ENCODE measurements at regions not wholly inside any gene's neighbourhood (a gene's known extent, or its start where the extent isn't known, plus 50 kb on each side); places are given as distances from the start of the nearest gene placed in this dataset.

DNA sequence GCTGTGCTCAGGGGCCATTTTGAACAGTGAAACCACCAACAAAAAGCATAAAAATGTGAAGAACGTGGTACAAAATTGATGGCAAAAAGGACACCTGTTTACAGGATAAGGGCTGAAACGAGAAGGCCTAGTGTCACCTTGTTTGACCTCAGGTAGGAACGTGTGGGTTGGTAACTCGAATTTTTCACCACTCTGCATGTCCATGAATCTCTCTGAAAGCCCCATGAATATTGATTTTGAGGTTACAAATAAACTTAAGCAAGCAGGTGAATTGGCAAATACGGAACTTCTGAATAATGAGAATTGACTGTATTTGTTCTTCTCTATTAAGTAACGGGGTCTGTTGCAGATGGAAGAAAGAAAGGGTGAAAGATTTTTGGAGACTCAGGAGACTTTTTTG is 59.6 kb upstream of the EDN1 start:
- Histone ChIP-seq H3K4me2 (ENCODE audit: extremely low read depth, insufficient read depth, low read length) (no peak overlapping the region), H3K27ac (ENCODE audit: insufficient read depth, low read length) (no peak overlapping the region), H3K4me1 (ENCODE audit: control insufficient read depth, extremely low read depth, insufficient read depth, low read length) (peaks cover 6% of the 10 kb centered on the region), H3K27me3 (ENCODE audit: control insufficient read depth, insufficient read depth, low read length) (no peaks in the 10 kb centered on the region), H2AFZ (ENCODE audit: low read length) (no peak overlapping the region), H3K4me3 (replicated peaks in 1 of 4; ENCODE audit: control extremely low read depth in 1 of 4, insufficient read depth in 1 of 4, low read depth in 3 of 4, low read length in 4 of 4) (no peak overlapping the region), H4K20me1 (ENCODE audit: control insufficient read depth, extremely low read depth, insufficient read depth, low read length) (no peaks in the 10 kb centered on the region), H3K79me2 (ENCODE audit: control insufficient read depth, insufficient read depth, low read length) (no peaks in the 10 kb centered on the region), H3K36me3 (ENCODE audit: control insufficient read depth, insufficient read depth, low read length) (no peaks in the 10 kb centered on the region), H3K9me3 (ENCODE audit: control insufficient read depth, insufficient read depth, low read depth, low read length) (no peaks in the 10 kb centered on the region), H3K9ac (ENCODE audit: insufficient read depth, low read length) (no peak overlapping the region)
- no peak for DNase-seq (ENCODE audit: low read depth in 2 of 2)
- TF ChIP-seq EZH2 (IDR thresholded peaks at IDR 0.05; ENCODE audit: low read length, missing control alignments): no peak
- TF ChIP-seq, protein P1, sequence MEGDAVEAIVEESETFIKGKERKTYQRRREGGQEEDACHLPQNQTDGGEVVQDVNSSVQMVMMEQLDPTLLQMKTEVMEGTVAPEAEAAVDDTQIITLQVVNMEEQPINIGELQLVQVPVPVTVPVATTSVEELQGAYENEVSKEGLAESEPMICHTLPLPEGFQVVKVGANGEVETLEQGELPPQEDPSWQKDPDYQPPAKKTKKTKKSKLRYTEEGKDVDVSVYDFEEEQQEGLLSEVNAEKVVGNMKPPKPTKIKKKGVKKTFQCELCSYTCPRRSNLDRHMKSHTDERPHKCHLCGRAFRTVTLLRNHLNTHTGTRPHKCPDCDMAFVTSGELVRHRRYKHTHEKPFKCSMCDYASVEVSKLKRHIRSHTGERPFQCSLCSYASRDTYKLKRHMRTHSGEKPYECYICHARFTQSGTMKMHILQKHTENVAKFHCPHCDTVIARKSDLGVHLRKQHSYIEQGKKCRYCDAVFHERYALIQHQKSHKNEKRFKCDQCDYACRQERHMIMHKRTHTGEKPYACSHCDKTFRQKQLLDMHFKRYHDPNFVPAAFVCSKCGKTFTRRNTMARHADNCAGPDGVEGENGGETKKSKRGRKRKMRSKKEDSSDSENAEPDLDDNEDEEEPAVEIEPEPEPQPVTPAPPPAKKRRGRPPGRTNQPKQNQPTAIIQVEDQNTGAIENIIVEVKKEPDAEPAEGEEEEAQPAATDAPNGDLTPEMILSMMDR (conservative IDR thresholded peaks at IDR 0.05 in 1 of 2, IDR thresholded peaks at IDR 0.05 in 1 of 2; ENCODE audit: low read depth in 1 of 2, low read length in 2 of 2): no peak

- H3K79me2 ChIP-seq (ENCODE audit: control insufficient read depth, insufficient read depth, low read length): no peaks in the 10 kb centered on the region
- H3K27ac ChIP-seq (ENCODE audit: insufficient read depth, low read length): no peak overlapping the region
- no peak overlapping the region for H3K9ac ChIP-seq (ENCODE audit: insufficient read depth, low read length)
- H3K27me3 ChIP-seq (ENCODE audit: control insufficient read depth, insufficient read depth, low read length): no peaks in the 10 kb centered on the region
- peak; percentile 39 to 85 for DNase-seq (ENCODE audit: low read depth in 2 of 2)
- H3K4me3 ChIP-seq (replicated peaks in 1 of 4; ENCODE audit: control extremely low read depth in 1 of 4, insufficient read depth in 1 of 4, low read depth in 3 of 4, low read length in 4 of 4): no peak overlapping the region
- no peaks in the 10 kb centered on the region for H3K9me3 ChIP-seq (ENCODE audit: control insufficient read depth, insufficient read depth, low read depth, low read length)
- H3K4me2 ChIP-seq (ENCODE audit: extremely low read depth, insufficient read depth, low read length): peak overlapping the region; percentile 65
- H3K4me1 ChIP-seq (ENCODE audit: control insufficient read depth, extremely low read depth, insufficient read depth, low read length): peaks cover 6% of the 10 kb centered on the region
- no peaks in the 10 kb centered on the region for H4K20me1 ChIP-seq (ENCODE audit: control insufficient read depth, extremely low read depth, insufficient read depth, low read length)
- TF ChIP-seq, protein P1 (conservative IDR thresholded peaks at IDR 0.05 in 1 of 2, IDR thresholded peaks at IDR 0.05 in 1 of 2; ENCODE audit: low read depth in 1 of 2, low read length in 2 of 2): no peak
- no peak for TF ChIP-seq EZH2 (IDR thresholded peaks at IDR 0.05; ENCODE audit: low read length, missing control alignments)
- H2AFZ ChIP-seq (ENCODE audit: low read length): no peak overlapping the region
- no peaks in the 10 kb centered on the region for H3K36me3 ChIP-seq (ENCODE audit: control insufficient read depth, insufficient read depth, low read length)
Observed at GRCh38 chr6:12232339-12232738, 57.8 kb upstream of the EDN1 start.

- Histone ChIP-seq H3K27ac (ENCODE audit: insufficient read depth, low read length) (no peak overlapping the region), H3K4me2 (ENCODE audit: extremely low read depth, insufficient read depth, low read length) (peak overlapping the region; percentile 65)
- TF ChIP-seq, protein P1 (conservative IDR thresholded peaks at IDR 0.05 in 1 of 2, IDR thresholded peaks at IDR 0.05 in 1 of 2; ENCODE audit: low read depth in 1 of 2, low read length in 2 of 2): no peak
- TF ChIP-seq EZH2 (IDR thresholded peaks at IDR 0.05; ENCODE audit: low read length, missing control alignments): no peak
Observed at GRCh38 chr6:12232821-12233220, 57.3 kb upstream of the EDN1 start.

More at GRCh38 chr6:12232821-12233220, 57.3 kb upstream of the EDN1 start:
- Histone ChIP-seq H3K9ac (ENCODE audit: insufficient read depth, low read length) (no peak overlapping the region), H3K27me3 (ENCODE audit: control insufficient read depth, insufficient read depth, low read length) (no peaks in the 10 kb centered on the region), H3K4me3 (replicated peaks in 1 of 4; ENCODE audit: control extremely low read depth in 1 of 4, insufficient read depth in 1 of 4, low read depth in 3 of 4, low read length in 4 of 4) (no peak overlapping the region), H4K20me1 (ENCODE audit: control insufficient read depth, extremely low read depth, insufficient read depth, low read length) (no peaks in the 10 kb centered on the region), H3K4me1 (ENCODE audit: control insufficient read depth, extremely low read depth, insufficient read depth, low read length) (peaks cover 6% of the 10 kb centered on the region), H3K9me3 (ENCODE audit: control insufficient read depth, insufficient read depth, low read depth, low read length) (no peaks in the 10 kb centered on the region), H3K79me2 (ENCODE audit: control insufficient read depth, insufficient read depth, low read length) (no peaks in the 10 kb centered on the region), H2AFZ (ENCODE audit: low read length) (no peak overlapping the region), H3K36me3 (ENCODE audit: control insufficient read depth, insufficient read depth, low read length) (no peaks in the 10 kb centered on the region)
- no peak for DNase-seq (ENCODE audit: low read depth in 2 of 2)
